ENCODE measurements at regions not wholly inside any gene's neighbourhood (a gene's known extent, or its start where the extent isn't known, plus 50 kb on each side); places are given as distances from the start of the nearest gene placed in this dataset.

GRCh38 chr10:84818961-84819360 lies 490.6 kb downstream of the CCSER2 start:
- intact Hi-C loops (cut with DNase I) = no loop called here
- ATAC-seq (no peak), DNase-seq (no peak)
- peaks cover 0 to 4% (median 0%) of the 10 kb centered on the region in 11 donors for H3K9me3 ChIP-seq
- H3K4me1 ChIP-seq = no peaks in the 10 kb centered on the region
- no peaks in the 10 kb centered on the region for H3K36me3 ChIP-seq
- TF ChIP-seq CTCF (IDR thresholded peaks at IDR 0.05) = no peak
- no peaks in the 10 kb centered on the region for H3K27me3 ChIP-seq
- 63 to 65% methylated on average over 3 of the region's 3 CpGs for WGBS, 2 donors
- H3K27ac ChIP-seq = no peak overlapping the region
- H3K4me3 ChIP-seq = no peak overlapping the region

GRCh38 chr10:84820120-84820519 lies 491.7 kb downstream of the CCSER2 start:
- Histone ChIP-seq H3K27me3 (no peaks in the 10 kb centered on the region), H3K4me1 (peaks cover 0 to 8% (median 0%) of the 10 kb centered on the region in 9 donors), H3K4me3 (no peak overlapping the region), H3K9me3 (no peaks in the 10 kb centered on the region), H3K36me3 (no peaks in the 10 kb centered on the region), H3K27ac (no peak overlapping the region)
- DNase-seq (no peak), ATAC-seq (no peak)
- intact Hi-C loops (cut with DNase I) = no loop called here
- 81 to 85% methylated on average over 3 of the region's 3 CpGs for WGBS, 2 donors
- no peak for TF ChIP-seq CTCF (IDR thresholded peaks at IDR 0.05)

- no peak overlapping the region for H3K4me3 ChIP-seq
- intact Hi-C loops (cut with DNase I) = no loop called here
- 45 to 52% methylated on average over 2 of the region's 2 CpGs for WGBS, 2 donors
- no peak overlapping the region for H3K27ac ChIP-seq
- DNase-seq = no peak
- peaks cover 0 to 13% (median 0%) of the 10 kb centered on the region in 9 donors for H3K4me1 ChIP-seq
- H3K9me3 ChIP-seq = no peaks in the 10 kb centered on the region
- TF ChIP-seq CTCF (IDR thresholded peaks at IDR 0.05) = no peak
- H3K27me3 ChIP-seq = no peaks in the 10 kb centered on the region
- H3K36me3 ChIP-seq = no peaks in the 10 kb centered on the region
- no peak for ATAC-seq
Measured at GRCh38 chr10:84820596-84820995, 492.2 kb downstream of the CCSER2 start.

GRCh38 chr10:84822931-84823630 lies 494.7 kb downstream of the CCSER2 start:
- no peak for ATAC-seq

More at GRCh38 chr10:84822931-84823630, 494.7 kb downstream of the CCSER2 start:
- no peak overlapping the region for H3K4me3 ChIP-seq
- DNase-seq = no peak
- no peak overlapping the region for H3K27ac ChIP-seq
- no peaks in the 10 kb centered on the region for H3K9me3 ChIP-seq
- intact Hi-C loops (cut with DNase I) = no loop called here
- no peaks in the 10 kb centered on the region for H3K36me3 ChIP-seq
- no peaks in the 10 kb centered on the region for H3K27me3 ChIP-seq
- H3K4me1 ChIP-seq = peaks cover 0 to 20% (median 6%) of the 10 kb centered on the region in 9 donors
- TF ChIP-seq CTCF (IDR thresholded peaks at IDR 0.05) = no peak
- WGBS, 2 donors = 71 to 81% methylated on average over 3 of the region's 3 CpGs
